GM23248 (cell line): ENCODE measurements at regions not wholly inside any gene's neighbourhood (a gene's known extent, or its start where the extent isn't known, plus 50 kb on each side); places are given as distances from the start of the nearest gene placed in this dataset.

Experiments
- DNase-seq: peaks from one replicate; pipeline ENCODE4 v3.0.0-alpha.2; 2015
- H2AFZ ChIP-seq: fragments of 200-600 bp; sonication (generic); 2 replicates; pipeline ENCODE4 v1.6.1; 2016; ENCODE audit warnings: antibody characterized with exemption
- H3F3A ChIP-seq: fragments of 200-600 bp; sonication (generic); 2 replicates; pipeline ENCODE4 v1.6.1; 2016; ENCODE audit warnings: mild to moderate bottlenecking, antibody characterized with exemption, mixed run types; ENCODE audit not compliant: insufficient read depth
- H3K27ac ChIP-seq: fragments of 200-600 bp; sonication (generic); 2 replicates; pipeline ENCODE4 v1.5.1; 2016; ENCODE audit warnings: mild to moderate bottlenecking
- H3K27me3 ChIP-seq: fragments of 200-600 bp; sonication (generic); replicated peaks from 2 replicates; pipeline ENCODE4 v1.6.1; 2016; ENCODE audit warnings: mild to moderate bottlenecking; ENCODE audit not compliant: insufficient read depth
- H3K36me3 ChIP-seq: fragments of 200-600 bp; sonication (generic); 2 replicates; pipeline ENCODE4 v1.6.1; 2016; ENCODE audit warnings: low read depth, mild to moderate bottlenecking
- H3K4me1 ChIP-seq: fragments of 200-600 bp; sonication (generic); 2 replicates; pipeline ENCODE4 v1.6.1; 2016; ENCODE audit warnings: mild to moderate bottlenecking; ENCODE audit not compliant: insufficient read depth
- H3K4me2 ChIP-seq: fragments of 200-600 bp; sonication (generic); one replicate; pipeline ENCODE4 v1.6.1; 2016; ENCODE audit warnings: mild to moderate bottlenecking; ENCODE audit not compliant: unreplicated experiment
- H3K4me3 ChIP-seq: fragments of 200-600 bp; sonication (generic); 2 replicates; pipeline ENCODE4 v1.5.1; 2016; ENCODE audit warnings: mild to moderate bottlenecking
- H3K79me2 ChIP-seq: fragments of 200-600 bp; sonication (generic); 2 replicates; pipeline ENCODE4 v1.6.1; 2016; ENCODE audit warnings: mild to moderate bottlenecking; ENCODE audit not compliant: insufficient read depth
- H3K9ac ChIP-seq: fragments of 200-600 bp; sonication (generic); 2 replicates; pipeline ENCODE4 v1.6.1; 2016; ENCODE audit warnings: mild to moderate bottlenecking
- H3K9me2 ChIP-seq: fragments of 200-600 bp; sonication (generic); 2 replicates; pipeline ENCODE4 v1.6.1; 2016; ENCODE audit warnings: mixed run types, mild to moderate bottlenecking, moderate library complexity; ENCODE audit not compliant: insufficient read depth
- H3K9me3 ChIP-seq: fragments of 200-600 bp; sonication (generic); one replicate; pipeline ENCODE4 v1.6.1; 2017; ENCODE audit warnings: low read depth
- H4K20me1 ChIP-seq: fragments of 200-600 bp; sonication (generic); 2 replicates; pipeline ENCODE4 v1.6.0; 2016; ENCODE audit not compliant: insufficient read depth
- EZH2 ChIP-seq: fragments of 200-600 bp; sonication (generic); IDR thresholded peaks from 2 replicates; pipeline ENCODE4 v1.6.1; 2018; ENCODE audit warnings: antibody characterized with exemption, mild to moderate bottlenecking; ENCODE audit not compliant: insufficient read depth, poor library complexity, severe bottlenecking
- EZH2phosphoT487 ChIP-seq: fragments of 200-600 bp; sonication (generic); IDR thresholded peaks from 2 replicates; pipeline ENCODE4 v1.6.1; 2018; ENCODE audit warnings: antibody characterized with exemption, moderate library complexity, mild to moderate bottlenecking, low read depth; ENCODE audit not compliant: insufficient read depth
- WGBS, 2 experiments: methylation state at CpG; one replicate each; pipeline ENCODE4 v1.1.6; 2015 to 2017; ENCODE audit warnings: low lambda C conversion rate in 2 of 2, low coverage in 1 of 2; ENCODE audit errors: missing lambda C conversion rate in 2 of 2; 5-methylcytosine and 5-hydroxymethylcytosine counted together
- in situ Hi-C: fragments of 300-500 bp; cut with MboI; formaldehyde crosslinking; loops from 2 replicates; pipeline ENCODE4 v1.15.0; 2020

DNA sequence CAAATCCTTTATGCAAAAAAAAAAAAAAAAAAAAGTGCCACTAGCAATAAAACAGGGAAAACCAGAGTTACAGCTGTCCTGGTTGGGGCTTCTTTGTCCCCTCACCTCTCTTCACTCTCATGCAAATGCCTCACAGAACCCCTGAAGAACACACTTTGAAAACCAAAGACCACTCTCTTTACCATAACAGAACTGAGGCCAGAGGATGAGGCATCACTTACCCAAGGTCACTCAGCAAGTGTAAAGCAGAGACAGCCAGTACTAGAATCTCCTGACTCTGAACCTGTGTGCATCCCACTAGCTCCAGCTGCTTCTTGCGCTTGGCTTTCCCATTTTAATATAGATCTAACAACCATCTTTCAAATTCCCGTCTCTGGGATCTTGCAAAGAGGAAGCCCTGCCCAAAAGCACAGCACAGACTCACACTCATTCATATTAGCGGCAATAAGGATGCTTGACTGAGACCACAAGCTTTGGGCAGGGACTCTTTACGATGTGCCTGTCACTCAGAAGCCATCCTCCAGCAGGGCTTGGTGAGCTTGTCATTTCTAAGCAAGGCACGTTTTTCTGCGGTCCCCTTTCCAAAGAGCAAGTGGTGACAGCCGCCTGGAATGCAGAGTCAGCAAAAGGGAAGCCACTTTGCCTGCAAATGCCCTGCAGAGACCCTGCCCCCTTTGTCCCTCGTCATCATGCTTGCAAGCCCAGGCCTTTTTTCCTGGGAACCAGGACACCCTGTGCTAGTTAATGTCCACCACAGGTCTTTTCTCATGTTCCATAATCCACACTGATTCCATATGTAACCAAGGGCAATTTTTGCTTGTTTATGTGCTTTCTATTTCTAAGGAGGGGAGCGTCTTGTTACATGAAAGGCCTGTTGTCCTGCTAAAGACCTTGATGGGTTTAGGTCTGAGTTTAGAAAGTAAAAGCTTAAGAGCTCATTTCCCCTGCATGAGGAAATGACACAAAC lies 76.5 kb upstream of the NFIA start:
- no peak for TF ChIP-seq EZH2
- TF ChIP-seq EZH2phosphoT487, result no peak
- in situ Hi-C loops, result no loop called here
- Histone ChIP-seq H3K27ac (no peak overlapping the region), H2AFZ (no peak overlapping the region), H3K27me3 (peaks cover 14% of the 10 kb centered on the region), H3F3A (no peaks in the 10 kb centered on the region), H3K4me1 (no peaks in the 10 kb centered on the region), H3K9me3 (no peaks in the 10 kb centered on the region), H3K36me3 (no peaks in the 10 kb centered on the region), H4K20me1 (no peaks in the 10 kb centered on the region), H3K9me2 (no peaks in the 10 kb centered on the region), H3K4me3 (no peak overlapping the region), H3K9ac (no peak overlapping the region), H3K79me2 (no peaks in the 10 kb centered on the region), H3K4me2 (no peak overlapping the region)
- 66 to 68% methylated on average over 9 of the region's 9 CpGs for WGBS, 2 experiments
- DNase-seq, result no peak

DNA sequence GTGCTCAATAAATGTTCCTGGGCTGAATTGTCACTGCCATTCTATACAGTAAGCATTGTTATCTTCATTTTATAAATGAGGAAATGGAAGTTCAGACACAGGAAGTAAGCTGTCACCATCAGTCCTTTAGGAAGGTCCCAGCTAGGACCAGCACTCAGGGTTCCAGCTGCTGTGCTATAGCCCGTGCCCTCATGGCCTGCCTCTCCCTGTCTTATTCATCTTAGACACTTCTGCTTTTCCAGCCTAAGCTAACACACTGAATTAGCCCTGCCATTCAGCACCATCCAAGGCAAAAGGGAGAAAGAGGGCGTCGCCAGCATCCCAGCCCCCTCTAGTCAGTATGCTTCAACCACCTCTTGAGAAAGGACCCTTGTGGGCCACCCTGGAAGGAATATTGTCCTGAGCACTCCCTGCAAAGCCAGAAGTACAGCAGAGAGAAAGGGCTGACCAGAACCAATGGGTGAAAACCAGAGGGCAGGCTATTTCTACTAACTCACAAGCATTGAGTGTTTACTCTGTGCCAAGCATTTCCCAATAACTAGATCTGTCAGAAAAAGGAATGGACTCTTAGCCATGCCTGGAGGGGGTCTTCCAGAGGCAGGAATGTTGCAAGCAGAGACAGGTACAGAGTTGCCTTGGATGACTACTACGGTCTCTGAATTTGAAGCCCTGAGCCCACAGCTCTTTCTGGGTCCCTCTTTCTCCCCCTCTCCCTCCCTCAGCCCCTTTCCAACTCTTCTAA lies 77.9 kb upstream of the NFIA start:
- 70% methylated on average over 4 of the region's 4 CpGs for WGBS, 2 experiments
- Histone ChIP-seq H3K27ac (no peak overlapping the region), H3K9me2 (no peaks in the 10 kb centered on the region), H3F3A (no peaks in the 10 kb centered on the region), H3K36me3 (no peaks in the 10 kb centered on the region), H3K9ac (no peak overlapping the region), H3K27me3 (peaks cover 14% of the 10 kb centered on the region), H3K4me2 (no peak overlapping the region), H3K79me2 (no peaks in the 10 kb centered on the region), H3K4me3 (no peak overlapping the region), H4K20me1 (no peaks in the 10 kb centered on the region), H3K9me3 (no peaks in the 10 kb centered on the region), H3K4me1 (no peaks in the 10 kb centered on the region), H2AFZ (no peak overlapping the region)
- TF ChIP-seq EZH2phosphoT487, result no peak
- no peak for TF ChIP-seq EZH2
- DNase-seq, result no peak
- in situ Hi-C loops, result no loop called here

DNA sequence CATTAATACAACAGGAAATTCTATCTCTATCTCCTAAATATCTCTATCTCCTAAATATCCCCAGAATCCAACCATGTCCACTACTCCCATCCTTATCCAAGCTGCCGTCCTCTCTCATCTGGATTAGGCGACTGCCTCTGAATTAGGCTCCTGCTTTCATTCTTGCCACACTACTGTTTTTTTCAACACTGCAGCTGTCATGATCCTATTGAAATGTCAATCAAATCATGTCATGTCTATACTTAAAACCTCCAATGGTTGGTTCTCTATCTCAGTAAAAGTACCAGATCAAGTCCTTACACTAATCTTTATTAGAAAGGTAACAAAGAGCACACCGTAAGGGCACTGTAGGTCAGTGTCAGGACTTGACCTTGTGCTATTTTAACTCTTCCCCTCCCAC lies 82.0 kb upstream of the NFIA start:
- no peak for DNase-seq
- Histone ChIP-seq H3K9me2 (no peaks in the 10 kb centered on the region), H2AFZ (no peak overlapping the region), H3K4me2 (no peak overlapping the region), H3F3A (no peaks in the 10 kb centered on the region), H3K27ac (no peak overlapping the region), H4K20me1 (no peaks in the 10 kb centered on the region), H3K9ac (no peak overlapping the region), H3K27me3 (peaks cover 14% of the 10 kb centered on the region), H3K4me3 (no peak overlapping the region), H3K79me2 (no peaks in the 10 kb centered on the region), H3K4me1 (no peaks in the 10 kb centered on the region), H3K9me3 (no peaks in the 10 kb centered on the region), H3K36me3 (no peaks in the 10 kb centered on the region)
- 90 to 91% methylated on average over 3 of the region's 3 CpGs for WGBS, 2 experiments
- no peak for TF ChIP-seq EZH2phosphoT487
- no peak for TF ChIP-seq EZH2
- in situ Hi-C loops, result no loop called here

- Histone ChIP-seq H2AFZ (no peak overlapping the region), H3F3A (no peaks in the 10 kb centered on the region), H3K4me3 (no peak overlapping the region), H3K4me2 (no peak overlapping the region), H3K27me3 (peaks cover 14% of the 10 kb centered on the region), H3K9ac (no peak overlapping the region), H3K36me3 (no peaks in the 10 kb centered on the region), H3K9me3 (no peaks in the 10 kb centered on the region), H3K9me2 (no peaks in the 10 kb centered on the region), H4K20me1 (no peaks in the 10 kb centered on the region), H3K27ac (no peak overlapping the region), H3K4me1 (no peaks in the 10 kb centered on the region), H3K79me2 (no peaks in the 10 kb centered on the region)
- TF ChIP-seq EZH2phosphoT487, result no peak
- no peak for TF ChIP-seq EZH2
- DNase-seq, result no peak
- in situ Hi-C loops, result no loop called here
- 91 to 92% methylated on average over 5 of the region's 5 CpGs for WGBS, 2 experiments
Measured at GRCh38 chr1:60998786-60999185, 83.6 kb upstream of the NFIA start.
